ENCODE measurements at regions not wholly inside any gene's neighbourhood (a gene's known extent, or its start where the extent isn't known, plus 50 kb on each side); places are given as distances from the start of the nearest gene placed in this dataset.
"Not testable (repeated sequence)": the region's sequence is repeated elsewhere in the genome, so short reads cannot be mapped to it uniquely, and the experiment has no call there.

DNA sequence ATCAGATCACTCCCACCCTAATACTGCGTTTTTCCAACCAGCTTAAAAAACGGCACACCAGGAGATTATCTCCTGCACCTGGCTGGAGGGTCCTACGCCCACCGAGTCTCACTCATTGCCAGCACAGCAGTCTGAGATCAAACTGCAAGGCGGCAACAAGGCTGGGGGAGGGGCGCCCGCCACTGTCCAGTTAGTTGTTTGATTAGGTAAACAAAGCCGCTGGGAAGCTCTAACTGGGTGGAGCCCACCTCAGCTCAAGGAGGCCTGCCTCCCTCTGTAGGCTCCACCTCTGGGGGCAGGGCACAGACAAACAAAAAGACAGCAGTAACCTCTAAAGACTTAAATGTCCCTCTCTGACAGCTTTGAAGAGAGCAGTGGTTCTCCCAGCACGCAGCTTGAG lies 463.0 kb upstream of the CADM1 start:
- DNase-seq: not testable (repeated sequence)

- DNase-seq: no peak
Observed at GRCh38 chr11:115965767-115966504, 461.7 kb upstream of the CADM1 start.

- no peak for DNase-seq
Observed at GRCh38 chr11:115964091-115964490, 459.9 kb upstream of the CADM1 start.

GRCh38 chr11:115963156-115963555 lies 458.9 kb upstream of the CADM1 start:
- DNase-seq: no peak

- no peak for DNase-seq
Observed at GRCh38 chr11:115961159-115962003, 457.2 kb upstream of the CADM1 start.

- no peak for DNase-seq
Observed at GRCh38 chr11:115959081-115959486, 454.9 kb upstream of the CADM1 start.

DNA sequence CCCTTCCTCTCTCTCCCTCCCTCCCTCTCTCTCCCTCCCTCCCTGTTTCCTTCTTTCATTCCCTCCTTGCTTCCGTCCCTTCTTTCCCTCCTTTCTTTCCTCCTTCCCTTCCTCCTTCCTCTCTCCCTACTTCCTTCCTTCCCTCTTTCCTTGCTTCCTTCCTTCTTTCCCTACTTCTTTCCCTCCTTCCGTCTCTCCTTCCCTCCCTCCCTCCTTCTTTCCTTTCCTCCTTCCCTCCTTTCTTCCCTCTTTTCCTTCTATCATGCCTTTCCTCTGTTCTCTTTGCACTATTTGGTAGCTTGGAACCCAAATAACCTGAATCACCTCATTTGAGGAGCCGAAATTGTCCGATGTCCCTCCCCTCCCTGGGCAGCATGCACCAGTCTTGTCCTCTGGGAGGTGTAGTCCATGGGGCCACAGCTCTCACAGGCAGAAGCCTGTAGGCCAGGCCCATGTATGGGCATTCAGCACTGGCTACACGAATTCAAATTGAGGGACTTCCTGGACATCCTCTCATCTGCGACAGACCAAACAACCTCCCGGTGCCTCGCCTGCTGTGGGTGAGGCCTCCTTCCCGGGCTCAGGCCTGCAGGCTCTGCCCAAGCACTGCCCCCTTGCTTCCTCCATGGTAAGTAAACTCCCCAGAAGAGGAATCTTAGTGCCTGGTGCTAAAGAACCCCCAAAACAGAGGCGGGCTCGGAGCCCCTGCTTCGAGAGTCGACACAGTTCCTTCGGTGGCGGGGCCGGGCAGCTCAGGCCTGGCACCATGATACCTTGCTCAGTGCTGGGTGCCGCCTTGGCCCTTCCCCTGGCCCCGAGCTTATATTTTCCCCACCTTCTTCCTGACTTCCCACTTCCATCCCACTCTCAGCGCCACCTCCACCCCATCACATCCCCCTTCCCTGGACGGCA lies 454.1 kb upstream of the CADM1 start:
- DNase-seq: no peak

GRCh38 chr11:115955803-115956202 lies 451.6 kb upstream of the CADM1 start:
- no peak for DNase-seq

DNA sequence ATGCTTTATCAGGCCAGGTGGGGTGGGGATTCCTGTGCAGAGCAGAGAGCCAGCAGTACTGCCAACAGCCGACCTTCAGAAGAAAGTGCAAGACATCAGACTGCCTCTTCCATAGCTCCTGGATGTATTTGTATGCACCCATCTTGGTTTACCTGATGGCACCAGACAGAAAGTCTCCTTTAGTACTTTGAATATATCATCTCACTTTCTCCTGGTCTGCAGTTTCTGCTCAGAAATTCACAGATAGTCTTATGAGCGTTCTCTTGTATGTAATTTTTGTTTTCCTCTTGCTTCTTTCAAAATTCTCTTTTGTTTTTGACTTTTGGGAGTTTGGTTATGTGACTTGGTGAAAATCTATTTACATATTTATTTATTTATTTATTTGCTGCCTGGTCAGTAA lies 446.4 kb upstream of the CADM1 start:
- no peak for DNase-seq

DNA sequence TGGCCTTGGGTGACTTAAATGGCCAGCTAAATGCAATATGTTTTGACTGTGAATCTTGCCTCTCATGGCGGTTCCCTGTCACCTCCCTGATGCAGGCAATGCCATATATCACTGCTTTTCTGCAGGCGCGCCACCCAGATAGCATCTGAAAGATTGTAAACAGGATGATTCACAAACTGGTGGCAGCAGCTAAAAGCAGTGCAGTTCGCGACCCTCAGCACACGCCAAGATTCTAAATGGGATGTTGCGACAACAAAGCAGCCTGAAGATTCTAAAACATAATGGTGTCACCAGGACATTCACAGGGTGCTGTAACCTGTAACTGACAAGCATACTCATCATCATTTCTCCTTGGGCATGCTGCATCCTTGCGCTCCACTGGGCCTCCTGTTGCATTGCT lies 440.4 kb upstream of the CADM1 start:
- no peak for DNase-seq

GRCh38 chr11:115942011-115942410 lies 437.8 kb upstream of the CADM1 start:
- DNase-seq: no peak

DNA sequence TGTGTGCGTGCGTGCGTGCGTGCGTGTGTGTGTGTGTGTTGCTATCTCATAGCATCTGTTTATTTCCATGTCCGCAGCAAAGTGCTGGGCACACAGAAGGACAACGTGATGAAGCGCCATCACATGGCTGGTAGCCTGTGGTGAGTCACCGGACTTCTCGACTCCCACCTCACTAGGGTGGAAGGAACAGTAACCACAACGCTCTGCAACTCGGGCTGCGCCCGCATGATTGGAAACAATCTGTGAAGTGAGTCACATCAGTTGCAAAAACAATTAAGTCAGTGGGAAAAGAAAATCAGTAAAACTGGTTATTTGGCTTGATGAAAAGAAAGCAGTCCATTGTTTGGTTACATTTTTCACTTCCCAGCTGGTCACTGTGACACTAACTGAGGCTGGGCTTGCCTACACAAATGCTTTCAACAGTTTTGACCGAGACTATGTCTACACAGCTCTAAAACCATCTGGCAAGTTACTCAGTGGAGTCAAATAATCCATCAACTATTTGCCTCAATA lies 437.3 kb upstream of the CADM1 start:
- no peak for DNase-seq

- no peak for DNase-seq
Observed at GRCh38 chr11:115941044-115941443, 436.8 kb upstream of the CADM1 start.

DNA sequence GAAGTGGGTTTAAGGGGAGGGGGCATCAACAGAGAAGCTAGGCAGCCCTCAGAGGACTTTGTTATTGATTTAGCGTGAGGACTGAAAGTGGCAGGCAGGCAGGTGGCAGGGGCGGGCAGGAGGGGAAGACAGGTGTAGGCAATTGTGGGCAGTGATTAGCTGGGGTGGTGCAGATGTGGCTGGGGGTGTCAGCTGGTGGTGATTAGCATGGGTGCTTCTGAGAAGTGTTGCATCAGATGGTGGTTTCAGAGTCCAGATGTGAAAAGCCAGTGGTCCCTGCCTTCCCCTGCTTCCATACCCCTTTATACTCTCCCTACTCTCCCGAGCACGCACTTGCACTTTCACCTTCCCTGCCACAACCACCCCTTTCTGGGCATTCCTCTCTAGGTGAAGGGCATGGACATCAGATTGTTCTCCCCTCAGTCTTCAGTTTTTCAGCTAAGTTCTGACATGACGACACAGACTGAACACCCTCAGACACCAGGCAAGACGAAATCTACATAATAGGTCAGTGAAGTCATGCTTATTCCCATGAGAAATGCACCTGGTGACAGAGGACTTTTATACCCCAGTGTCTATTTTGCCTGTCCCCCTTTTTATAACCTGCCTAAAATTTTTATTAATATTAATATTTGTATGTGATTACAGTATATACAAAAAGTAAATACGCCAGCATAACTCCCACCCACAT lies 435.7 kb upstream of the CADM1 start:
- no peak for DNase-seq

GRCh38 chr11:115939104-115939730 lies 435.0 kb upstream of the CADM1 start:
- DNase-seq: no peak

- DNase-seq: no peak
Observed at GRCh38 chr11:115933564-115933963, 429.3 kb upstream of the CADM1 start.

DNA sequence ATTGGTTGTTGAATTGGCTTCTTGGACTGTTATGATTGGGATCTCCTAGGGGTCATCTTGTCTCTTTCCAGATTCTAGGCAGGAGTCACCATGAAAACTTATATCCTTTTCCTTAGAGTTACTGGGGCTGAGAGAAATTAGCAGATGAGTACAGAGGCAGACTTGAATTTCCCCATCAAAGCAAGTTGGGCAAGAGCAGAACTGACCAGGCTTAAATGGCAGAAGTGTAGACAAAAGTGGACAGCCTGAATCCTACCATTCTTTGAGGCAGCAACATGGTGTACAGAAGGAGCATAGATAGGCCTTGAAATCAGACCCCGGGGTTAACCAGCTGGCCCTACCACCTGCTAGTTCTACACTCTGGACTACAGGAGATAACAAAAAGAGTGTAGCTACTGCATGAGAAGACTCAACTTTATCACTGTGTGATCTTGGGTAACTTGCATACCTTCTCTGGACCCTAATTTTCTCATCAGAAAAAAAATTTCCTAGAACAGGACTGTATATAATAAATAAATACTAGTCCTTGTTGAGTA lies 427.4 kb upstream of the CADM1 start:
- no peak for DNase-seq

DNA sequence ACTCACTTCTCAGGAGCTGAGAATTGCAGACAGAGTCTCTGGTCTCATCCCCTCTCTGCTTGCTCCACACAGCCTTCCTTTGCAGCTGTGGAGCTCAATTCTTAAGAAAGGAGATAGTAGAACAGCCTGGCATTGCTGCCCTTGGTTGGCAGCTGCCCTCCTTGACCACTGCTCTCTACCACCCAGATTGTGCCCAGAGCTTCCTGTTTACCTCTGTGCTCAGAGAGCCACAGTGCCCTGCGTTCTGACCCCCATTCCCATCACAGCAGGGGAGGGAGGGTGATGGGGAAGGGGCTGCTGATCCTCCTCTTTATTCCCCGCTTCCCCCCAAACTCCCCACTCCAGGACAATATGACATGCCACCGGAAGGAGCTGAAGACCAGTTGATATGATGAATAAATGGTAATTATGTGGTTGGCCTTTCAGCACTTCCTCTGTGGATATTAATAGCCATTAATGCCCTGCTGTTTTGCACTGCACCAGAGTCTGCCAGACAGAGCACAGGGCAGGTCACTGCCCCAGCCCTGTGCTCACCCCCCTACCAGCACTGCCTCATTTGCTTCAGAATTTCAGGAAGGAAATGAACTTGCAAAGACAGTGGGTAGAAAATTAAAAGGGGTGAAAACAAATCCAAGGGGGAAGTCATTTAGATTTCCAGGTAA lies 426.8 kb upstream of the CADM1 start:
- no peak for DNase-seq

GRCh38 chr11:115930291-115930690 lies 426.1 kb upstream of the CADM1 start:
- DNase-seq: no peak

GRCh38 chr11:115929618-115930129 lies 425.5 kb upstream of the CADM1 start:
- no peak for DNase-seq
